DND-41 (cell line): ENCODE measurements at regions not wholly inside any gene's neighbourhood (a gene's known extent, or its start where the extent isn't known, plus 50 kb on each side); places are given as distances from the start of the nearest gene placed in this dataset.
"Not testable (repeated sequence)": the region's sequence is repeated elsewhere in the genome, so short reads cannot be mapped to it uniquely, and the experiment has no call there.

Experiments
- ATAC-seq: fragments of 200-7000 bp; cut with Tn5 transposase; 3 replicates; pipeline ENCODE4 v1.9.1; 2021; ENCODE audit warnings: low read depth; ENCODE audit not compliant: insufficient read depth
- DNase-seq: peaks from one replicate; pipeline ENCODE4 v3.0.0-alpha.2; 2020
- H2AFZ ChIP-seq: 2 replicates; pipeline ENCODE4 v1.6.0; 2012; ENCODE audit warnings: low read depth, low read length
- H3K27ac ChIP-seq: 2 replicates; pipeline ENCODE4 v1.5.1; 2012; ENCODE audit warnings: low read length, inconsistent platforms
- H3K27me3 ChIP-seq: fragments of 200-600 bp; sonication (generic); 2 replicates; pipeline ENCODE4 v1.6.0; 2012; ENCODE audit warnings: low read length, mild to moderate bottlenecking, inconsistent platforms; ENCODE audit not compliant: insufficient read depth, poor library complexity
- H3K36me3 ChIP-seq: 2 replicates; pipeline ENCODE4 v1.5.1; 2012; ENCODE audit warnings: low read length, inconsistent platforms; ENCODE audit not compliant: insufficient read depth
- H3K4me1 ChIP-seq: 2 replicates; pipeline ENCODE4 v1.5.1; 2012; ENCODE audit warnings: mild to moderate bottlenecking, low read length; ENCODE audit not compliant: insufficient read depth
- H3K4me2 ChIP-seq: 2 replicates; pipeline ENCODE4 v1.6.0; 2012; ENCODE audit warnings: mild to moderate bottlenecking, moderate library complexity, low read length, inconsistent platforms; ENCODE audit not compliant: insufficient read depth
- H3K4me3 ChIP-seq, 2 experiments: fragments of 200-600 bp in 1 of 2; shearing (Covaris generic) in 1 of 2; 2 replicates each; pipeline ENCODE4 v1.5.1; 2012 to 2016; ENCODE audit warnings: inconsistent platforms in 2 of 2, low read length in 2 of 2, mild to moderate bottlenecking in 2 of 2, low read depth in 1 of 2, moderate library complexity in 1 of 2
- H3K79me2 ChIP-seq: 2 replicates; pipeline ENCODE4 v1.6.0; 2012; ENCODE audit warnings: low read length, inconsistent platforms; ENCODE audit not compliant: insufficient read depth
- H3K9ac ChIP-seq: 2 replicates; pipeline ENCODE4 v1.6.0; 2012; ENCODE audit warnings: low read depth, mild to moderate bottlenecking, inconsistent platforms, low read length, moderate library complexity
- H3K9me3 ChIP-seq: 2 replicates; pipeline ENCODE4 v1.5.1; 2012; ENCODE audit warnings: low read length, moderate library complexity, mild to moderate bottlenecking, inconsistent platforms; ENCODE audit not compliant: insufficient read depth, severe bottlenecking
- H4K20me1 ChIP-seq: 2 replicates; pipeline ENCODE4 v1.6.0; 2012; ENCODE audit warnings: low read length; ENCODE audit not compliant: insufficient read depth
- EZH2 ChIP-seq: IDR thresholded peaks from 3 replicates; pipeline ENCODE4 v1.6.1; 2012; ENCODE audit warnings: borderline replicate concordance, low read depth, mild to moderate bottlenecking, moderate library complexity, low read length, inconsistent platforms; ENCODE audit not compliant: severe bottlenecking
- TF ChIP-seq, protein P1 (sequence below): IDR thresholded peaks from 2 replicates; pipeline ENCODE4 v1.5.1; 2012; ENCODE audit warnings: borderline replicate concordance, low read length, moderate library complexity, mild to moderate bottlenecking; ENCODE audit not compliant: poor library complexity, severe bottlenecking; ENCODE audit errors: extremely low read depth

DNA sequence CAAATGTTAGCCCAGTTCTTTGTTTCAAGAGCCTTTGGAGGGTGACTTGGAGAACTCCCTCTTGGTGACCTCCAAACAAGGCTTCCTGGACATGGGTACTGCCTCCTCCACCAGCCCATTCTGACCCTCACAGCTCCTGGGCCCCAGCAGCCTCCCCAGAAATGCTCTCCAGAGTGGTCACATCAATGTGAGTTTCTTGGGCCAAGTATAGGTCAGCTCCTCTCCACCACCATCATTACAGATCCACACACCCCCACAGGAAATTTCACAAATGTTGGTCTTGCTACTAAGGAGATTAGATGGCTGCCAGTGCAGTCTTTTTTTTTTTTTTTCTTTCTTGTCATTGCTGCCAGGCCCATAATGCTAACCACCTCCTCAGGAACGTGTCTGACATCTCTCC, 410.7 kb downstream of the DTWD2 start:
- H3K9ac ChIP-seq = no peak overlapping the region

DNA sequence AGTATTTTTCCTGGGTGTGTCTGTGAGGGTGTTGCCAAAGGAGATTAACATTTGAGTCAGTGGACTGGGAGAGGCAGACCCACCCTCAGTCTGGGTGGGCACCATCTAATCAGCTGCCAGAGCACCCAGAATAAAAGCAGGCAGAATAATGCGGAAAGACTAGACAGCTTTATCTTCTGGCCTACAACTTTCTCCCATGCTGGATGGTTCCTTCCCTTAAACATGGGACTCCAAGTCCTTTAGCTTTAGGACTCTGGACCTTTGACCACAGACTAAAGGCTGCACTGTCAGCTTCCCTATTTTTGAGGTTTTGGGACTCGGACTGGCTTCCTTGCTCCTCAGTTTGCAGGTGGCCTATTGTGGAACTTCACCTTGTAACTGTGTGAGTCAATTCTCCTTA, 418.1 kb downstream of the DTWD2 start:
- H3K4me1 ChIP-seq, H3K4me2 ChIP-seq, H3K27me3 ChIP-seq, H3K9me3 ChIP-seq, H3K36me3 ChIP-seq, DNase-seq, ATAC-seq, H3K4me3 ChIP-seq, H2AFZ ChIP-seq, H3K79me2 ChIP-seq, H3K9ac ChIP-seq, H4K20me1 ChIP-seq, H3K27ac ChIP-seq: not testable (repeated sequence)

More for the DNA sequence above, 410.7 kb downstream of the DTWD2 start:
- no peak for DNase-seq
- Histone ChIP-seq H2AFZ (no peak overlapping the region), H4K20me1 (no peaks in the 10 kb centered on the region), H3K27ac (no peak overlapping the region), H3K4me1 (no peaks in the 10 kb centered on the region), H3K36me3 (no peaks in the 10 kb centered on the region), H3K9me3 (no peaks in the 10 kb centered on the region), H3K79me2 (no peaks in the 10 kb centered on the region), H3K4me3 (no peak overlapping the region), H3K4me2 (no peak overlapping the region), H3K27me3 (no peaks in the 10 kb centered on the region)
- no peak for ATAC-seq
- no peak for TF ChIP-seq EZH2
- TF ChIP-seq, protein P1, sequence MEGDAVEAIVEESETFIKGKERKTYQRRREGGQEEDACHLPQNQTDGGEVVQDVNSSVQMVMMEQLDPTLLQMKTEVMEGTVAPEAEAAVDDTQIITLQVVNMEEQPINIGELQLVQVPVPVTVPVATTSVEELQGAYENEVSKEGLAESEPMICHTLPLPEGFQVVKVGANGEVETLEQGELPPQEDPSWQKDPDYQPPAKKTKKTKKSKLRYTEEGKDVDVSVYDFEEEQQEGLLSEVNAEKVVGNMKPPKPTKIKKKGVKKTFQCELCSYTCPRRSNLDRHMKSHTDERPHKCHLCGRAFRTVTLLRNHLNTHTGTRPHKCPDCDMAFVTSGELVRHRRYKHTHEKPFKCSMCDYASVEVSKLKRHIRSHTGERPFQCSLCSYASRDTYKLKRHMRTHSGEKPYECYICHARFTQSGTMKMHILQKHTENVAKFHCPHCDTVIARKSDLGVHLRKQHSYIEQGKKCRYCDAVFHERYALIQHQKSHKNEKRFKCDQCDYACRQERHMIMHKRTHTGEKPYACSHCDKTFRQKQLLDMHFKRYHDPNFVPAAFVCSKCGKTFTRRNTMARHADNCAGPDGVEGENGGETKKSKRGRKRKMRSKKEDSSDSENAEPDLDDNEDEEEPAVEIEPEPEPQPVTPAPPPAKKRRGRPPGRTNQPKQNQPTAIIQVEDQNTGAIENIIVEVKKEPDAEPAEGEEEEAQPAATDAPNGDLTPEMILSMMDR = no peak

DNA sequence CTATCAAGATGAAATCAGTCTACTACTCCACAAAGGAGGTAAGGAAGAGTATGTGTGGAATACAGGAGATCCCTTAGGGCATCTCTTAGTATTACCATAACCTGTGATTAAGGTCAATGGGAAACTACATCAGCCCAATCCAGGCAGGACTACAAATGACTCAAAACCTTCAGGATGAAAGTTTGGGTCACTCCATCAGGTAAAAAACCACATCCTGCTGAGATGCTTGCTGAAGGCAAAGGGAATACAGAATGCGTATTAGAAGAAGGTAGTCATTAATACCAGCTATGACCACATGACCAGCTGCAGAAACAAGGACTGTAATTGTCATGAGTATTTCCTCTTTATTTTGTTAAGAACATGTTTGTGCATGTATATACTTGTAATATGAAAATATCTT, 418.8 kb downstream of the DTWD2 start:
- DNase-seq, H3K27ac ChIP-seq, H3K4me1 ChIP-seq, H3K9ac ChIP-seq, H4K20me1 ChIP-seq, H3K4me2 ChIP-seq, H3K9me3 ChIP-seq, H3K36me3 ChIP-seq, H3K4me3 ChIP-seq, H3K79me2 ChIP-seq, ATAC-seq, H3K27me3 ChIP-seq, H2AFZ ChIP-seq: not testable (repeated sequence)

DNA sequence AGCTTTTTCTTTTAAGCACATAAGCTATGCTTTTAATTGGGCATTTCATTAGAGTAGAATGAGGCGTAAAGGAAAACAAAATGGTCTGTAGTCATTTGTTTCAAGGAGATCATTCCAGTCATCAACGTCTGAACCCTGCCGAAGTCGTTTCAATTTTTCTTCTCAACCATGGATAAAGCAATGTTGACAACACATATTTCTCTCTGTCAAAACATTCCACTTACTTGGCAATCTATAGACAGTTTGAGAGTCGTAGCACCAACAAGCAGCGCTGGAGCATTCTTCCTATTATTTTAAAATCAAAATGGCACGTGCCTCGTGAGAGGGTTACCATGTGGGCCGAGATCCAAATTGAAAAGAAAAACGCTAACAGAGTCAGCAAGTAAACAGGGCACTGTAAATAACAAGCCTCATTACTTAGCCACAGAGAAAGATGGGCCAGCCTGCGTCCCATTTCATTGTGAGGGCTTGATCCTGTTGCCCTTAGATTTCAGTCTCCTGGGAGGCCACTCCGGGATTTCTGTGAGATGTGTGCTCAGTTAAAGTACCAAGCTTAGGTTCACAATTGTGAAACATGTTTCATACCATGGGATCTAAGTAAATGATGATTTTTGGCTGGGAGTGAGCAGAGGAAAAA, 422.9 kb downstream of the DTWD2 start:
- Histone ChIP-seq H3K4me2 (no peak overlapping the region), H3K27ac (no peak overlapping the region), H4K20me1 (no peaks in the 10 kb centered on the region), H2AFZ (no peak overlapping the region), H3K9me3 (no peaks in the 10 kb centered on the region), H3K4me1 (no peaks in the 10 kb centered on the region), H3K9ac (no peak overlapping the region), H3K36me3 (no peaks in the 10 kb centered on the region), H3K4me3 (no peak overlapping the region), H3K79me2 (no peaks in the 10 kb centered on the region), H3K27me3 (no peaks in the 10 kb centered on the region)
- no peak for DNase-seq
- ATAC-seq = no peak
- TF ChIP-seq EZH2 = no peak
- TF ChIP-seq, protein P1 = no peak
